GM12878 (cell line): ENCODE measurements at regions not wholly inside any gene's neighbourhood (a gene's known extent, or its start where the extent isn't known, plus 50 kb on each side); places are given as distances from the start of the nearest gene placed in this dataset.

ENCODE experiments used
- ATAC-seq: fragments of 200-7000 bp; cut with Tn5 transposase; 3 replicates; pipeline ENCODE4 v1.9.1; 2020; ENCODE audit warnings: mild to moderate bottlenecking, moderate library complexity
- BruUV-seq: library from RNA; stranded (reverse); fragments of 400-500 nt; replicated peaks from 2 replicates; lab custom pipeline; 2021; lab: Mats Ljungman, UMichigan
- CTCF ChIA-PET: fragments of 300-600 bp; sonication (Branson Sonifier 250); formaldehyde crosslinking; extraction: SDS; loops from one replicate; lab custom pipeline; 2021; ENCODE audit warnings: inconsistent platforms; lab: Yijun Ruan, JAX
- POLR2A ChIA-PET: fragments of 350-600 bp; formaldehyde crosslinking; extraction: SDS; loops from one replicate; lab custom pipeline; 2021; ENCODE audit warnings: inconsistent platforms; lab: Charles Lee
- RAD21 ChIA-PET: fragments of 300-600 bp; sonication (Branson Sonifier 250); formaldehyde crosslinking; loops from one replicate; lab custom pipeline; 2023; ENCODE audit warnings: antibody characterized with exemption; ENCODE audit not compliant: unreplicated experiment; lab: Charles Lee
- SMC1A ChIA-PET: fragments of 300-600 bp; sonication (Branson Sonifier 250); formaldehyde crosslinking; loops from one replicate; lab custom pipeline; 2023; ENCODE audit not compliant: unreplicated experiment, uncharacterized antibody; lab: Charles Lee
- DNase-seq: peaks from one replicate; pipeline ENCODE4 v3.0.0-alpha.2; 2011; ENCODE audit warnings: low read depth, low spot score
- FAIRE-seq: peaks from 3 replicates; lab custom pipeline; 2011; peaks lifted over from hg19 to GRCh38; lab: Jason Lieb, UNC
- H2AFZ ChIP-seq: 2 replicates; pipeline ENCODE4 v1.6.0; 2011; ENCODE audit warnings: low read depth, low read length, control low read depth; ENCODE audit not compliant: control insufficient read depth
- H3K27ac ChIP-seq: 2 replicates; pipeline ENCODE4 v1.5.1; 2011; ENCODE audit warnings: control low read depth; ENCODE audit not compliant: control insufficient read depth, insufficient read depth
- H3K27me3 ChIP-seq, 2 experiments: replicated peaks in 1 of 2; 2 replicates each; pipeline versions ENCODE4 v1.6.0 to v1.6.1; 2011; ENCODE audit warnings: low read length in 1 of 2; ENCODE audit not compliant: control insufficient read depth in 2 of 2, insufficient read depth in 2 of 2
- H3K36me3 ChIP-seq, 2 experiments: 2 replicates each; pipeline ENCODE4 v1.5.1; 2011; ENCODE audit warnings: low read length in 1 of 2; ENCODE audit not compliant: control insufficient read depth in 2 of 2, insufficient read depth in 2 of 2
- H3K4me1 ChIP-seq: 2 replicates; pipeline ENCODE4 v1.6.1; 2011; ENCODE audit warnings: mild to moderate bottlenecking, low read length, moderate library complexity, mixed read lengths; ENCODE audit not compliant: control insufficient read depth, insufficient read depth
- H3K4me2 ChIP-seq: 2 replicates; pipeline ENCODE4 v1.6.0; 2011; ENCODE audit warnings: control low read depth; ENCODE audit not compliant: control insufficient read depth, insufficient read depth
- H3K4me3 ChIP-seq: fragments of 200-600 bp; sonication (generic); 2 replicates; pipeline ENCODE4 v1.5.1; 2016
- H3K79me2 ChIP-seq: 2 replicates; pipeline ENCODE4 v1.6.0; 2011; ENCODE audit warnings: low read length; ENCODE audit not compliant: control insufficient read depth, insufficient read depth
- H3K9ac ChIP-seq: 2 replicates; pipeline ENCODE4 v1.8.0; 2011; ENCODE audit warnings: low read length, control low read depth, mixed read lengths; ENCODE audit not compliant: control insufficient read depth, insufficient read depth
- H3K9me3 ChIP-seq: replicated peaks from 3 replicates; pipeline ENCODE4 v1.5.1; 2011; ENCODE audit warnings: mild to moderate bottlenecking, low read length; ENCODE audit not compliant: control insufficient read depth, insufficient read depth
- H4K20me1 ChIP-seq: 2 replicates; pipeline ENCODE4 v1.6.0; 2011; ENCODE audit not compliant: control insufficient read depth, insufficient read depth
- CBX3 ChIP-seq: fragments of 200-600 bp; sonication (generic); IDR thresholded peaks from 2 replicates; pipeline ENCODE4 v1.6.1; 2016; ENCODE audit warnings: low read depth, borderline replicate concordance
- GABPA ChIP-seq: IDR thresholded peaks from 2 replicates; pipeline ENCODE4 v1.6.1; 2014; ENCODE audit warnings: antibody characterized with exemption, low read depth, mild to moderate bottlenecking, inconsistent platforms
- KAT2A ChIP-seq: conservative IDR thresholded peaks from 2 replicates; pipeline ENCODE4 v1.6.1; 2011; ENCODE audit warnings: low read depth, low read length; ENCODE audit not compliant: control insufficient read depth
- MTA2 ChIP-seq: fragments of 450-650 bp; IDR thresholded peaks from 2 replicates; pipeline ENCODE4 v1.6.1; 2016; ENCODE audit warnings: low read depth, mild to moderate bottlenecking, moderate library complexity
- NFYA ChIP-seq: IDR thresholded peaks from 2 replicates; pipeline ENCODE4 v1.6.1; 2011; ENCODE audit warnings: low read depth, mild to moderate bottlenecking, low read length, improper control_type of control experiment, borderline replicate concordance
- SUZ12 ChIP-seq: fragments of 200-600 bp; sonication (generic); IDR thresholded peaks from one replicate; pipeline ENCODE4 v1.6.1; 2018; ENCODE audit warnings: antibody characterized with exemption, mild to moderate bottlenecking; ENCODE audit not compliant: unreplicated experiment
- TBL1XR1 ChIP-seq: IDR thresholded peaks from 2 replicates; pipeline ENCODE4 v1.6.1; 2012; ENCODE audit warnings: low read depth, low read length, improper control_type of control experiment
- YY1 ChIP-seq: IDR thresholded peaks from 2 replicates; pipeline ENCODE4 v1.6.1; 2011; ENCODE audit warnings: low read depth, mild to moderate bottlenecking, low read length
- WGBS: methylation state at CpG from one replicate; pipeline ENCODE4 v1.1.6; 2016; ENCODE audit warnings: low lambda C conversion rate; ENCODE audit not compliant: insufficient replicate concordance, insufficient coverage; ENCODE audit errors: missing lambda C conversion rate; 5-methylcytosine and 5-hydroxymethylcytosine counted together
- in situ Hi-C: fragments of 300-500 bp; cut with MboI; formaldehyde crosslinking; loops from 9 replicates; pipeline ENCODE4 v1.14.3; 2018; ENCODE audit warnings: mixed read lengths
- intact Hi-C: fragments of 100-400 bp; cut with micrococcal nuclease; formaldehyde crosslinking; loops from one replicate; pipeline ENCODE4 v1.14.2; 2022; ENCODE audit not compliant: unreplicated experiment
- TF ChIP-seq, protein P1 (sequence below): fragments of 450-650 bp; IDR thresholded peaks from 2 replicates; pipeline ENCODE4 v1.6.1; 2014; ENCODE audit warnings: mild to moderate bottlenecking
- TF ChIP-seq, protein P2 (sequence below): IDR thresholded peaks from 2 replicates; pipeline ENCODE4 v1.6.1; 2011; ENCODE audit warnings: borderline replicate concordance, low read depth, mild to moderate bottlenecking, moderate library complexity, low read length; ENCODE audit not compliant: insufficient read depth, poor library complexity, severe bottlenecking
- TF ChIP-seq, protein P3 (sequence below): fragments of 450-650 bp; IDR thresholded peaks from 2 replicates; pipeline ENCODE4 v1.6.1; 2017; ENCODE audit warnings: low read depth, mild to moderate bottlenecking, moderate library complexity
- TF ChIP-seq, protein P4 (sequence below): fragments of 150-350 bp; IDR thresholded peaks from 2 replicates; pipeline ENCODE4 v1.6.1; 2014; ENCODE audit warnings: mild to moderate bottlenecking, low read depth, low read length

DNA sequence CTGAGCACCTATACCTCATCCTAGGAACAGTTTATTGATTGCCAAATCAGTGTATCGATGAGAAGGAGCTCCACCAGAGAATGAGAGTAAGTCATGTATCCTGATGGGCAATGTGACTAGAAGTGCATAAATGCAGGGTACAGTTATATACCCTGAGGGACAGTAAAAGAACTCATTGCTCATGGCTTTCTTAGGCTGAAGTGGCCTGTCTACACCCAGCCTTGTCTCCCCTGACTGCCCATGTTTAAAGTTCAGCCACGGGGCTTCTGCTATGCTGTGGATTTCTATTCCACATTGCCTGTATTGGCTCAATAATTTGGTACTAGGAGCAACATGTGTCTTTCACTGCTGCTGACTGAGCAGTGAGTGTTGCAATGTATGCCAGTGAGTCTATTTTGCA, 400.4 kb upstream of the IMPG1 start:
- ChIA-PET CTCF (no interaction called here), RAD21 (no interaction called here), POLR2A (no interaction called here), SMC1A (no interaction called here)
- BruUV-seq: no TSS peak
- no peak overlapping the region for H2AFZ ChIP-seq
- H3K4me3 ChIP-seq: no peak overlapping the region
- H3K4me1 ChIP-seq: no peaks in the 10 kb centered on the region
- no peaks in the 10 kb centered on the region for H3K27me3 ChIP-seq
- FAIRE-seq: no peak
- H3K27ac ChIP-seq: no peak overlapping the region
- 0% methylated on average over 2 of the region's 2 CpGs for WGBS
- no peaks in the 10 kb centered on the region for H4K20me1 ChIP-seq
- no peaks in the 10 kb centered on the region for H3K36me3 ChIP-seq
- intact Hi-C loops: no loop called here
- ATAC-seq: no peak
- in situ Hi-C loops: no loop called here
- no peaks in the 10 kb centered on the region; the same call in 2 of the 3 replicates for H3K9me3 ChIP-seq
- DNase-seq: no peak
- H3K79me2 ChIP-seq: no peaks in the 10 kb centered on the region
- H3K4me2 ChIP-seq: no peak overlapping the region
- no peak for TF ChIP-seq KAT2A
- TF ChIP-seq GABPA: no peak
- TF ChIP-seq, protein P1, sequence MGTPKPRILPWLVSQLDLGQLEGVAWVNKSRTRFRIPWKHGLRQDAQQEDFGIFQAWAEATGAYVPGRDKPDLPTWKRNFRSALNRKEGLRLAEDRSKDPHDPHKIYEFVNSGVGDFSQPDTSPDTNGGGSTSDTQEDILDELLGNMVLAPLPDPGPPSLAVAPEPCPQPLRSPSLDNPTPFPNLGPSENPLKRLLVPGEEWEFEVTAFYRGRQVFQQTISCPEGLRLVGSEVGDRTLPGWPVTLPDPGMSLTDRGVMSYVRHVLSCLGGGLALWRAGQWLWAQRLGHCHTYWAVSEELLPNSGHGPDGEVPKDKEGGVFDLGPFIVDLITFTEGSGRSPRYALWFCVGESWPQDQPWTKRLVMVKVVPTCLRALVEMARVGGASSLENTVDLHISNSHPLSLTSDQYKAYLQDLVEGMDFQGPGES: no peak
- TF ChIP-seq, protein P2, sequence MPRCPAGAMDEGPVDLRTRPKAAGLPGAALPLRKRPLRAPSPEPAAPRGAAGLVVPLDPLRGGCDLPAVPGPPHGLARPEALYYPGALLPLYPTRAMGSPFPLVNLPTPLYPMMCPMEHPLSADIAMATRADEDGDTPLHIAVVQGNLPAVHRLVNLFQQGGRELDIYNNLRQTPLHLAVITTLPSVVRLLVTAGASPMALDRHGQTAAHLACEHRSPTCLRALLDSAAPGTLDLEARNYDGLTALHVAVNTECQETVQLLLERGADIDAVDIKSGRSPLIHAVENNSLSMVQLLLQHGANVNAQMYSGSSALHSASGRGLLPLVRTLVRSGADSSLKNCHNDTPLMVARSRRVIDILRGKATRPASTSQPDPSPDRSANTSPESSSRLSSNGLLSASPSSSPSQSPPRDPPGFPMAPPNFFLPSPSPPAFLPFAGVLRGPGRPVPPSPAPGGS: no peak
- H3K9ac ChIP-seq: no peak overlapping the region

DNA sequence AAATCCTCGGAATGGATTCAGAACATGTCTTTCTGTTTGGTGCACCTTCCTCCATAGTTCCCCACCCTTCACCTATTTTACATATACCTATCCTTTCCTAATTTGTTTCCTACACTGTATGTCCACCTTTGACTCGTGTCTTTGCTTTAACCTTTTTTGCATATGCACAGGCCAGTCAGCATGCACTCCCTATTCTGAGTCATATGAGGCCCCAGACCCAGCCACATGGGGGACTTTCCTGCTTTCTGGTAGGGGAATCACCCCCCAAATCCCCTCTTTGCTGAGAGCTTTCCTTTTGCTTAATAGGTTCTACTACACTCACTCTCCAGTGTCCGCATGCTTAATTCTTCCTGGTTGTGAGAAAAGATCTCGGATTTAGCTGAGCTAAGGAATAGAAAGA, 393.8 kb upstream of the IMPG1 start:
- Histone ChIP-seq H4K20me1 (no peaks in the 10 kb centered on the region), H3K27ac (no peak overlapping the region), H3K79me2 (no peaks in the 10 kb centered on the region), H3K9ac (no peak overlapping the region), H3K4me1 (no peaks in the 10 kb centered on the region), H3K27me3 (no peaks in the 10 kb centered on the region), H3K9me3 (no peaks in the 10 kb centered on the region; the same call in 1 of the 3 replicates), H3K4me2 (no peak overlapping the region), H3K36me3 (no peaks in the 10 kb centered on the region), H2AFZ (no peak overlapping the region), H3K4me3 (no peak overlapping the region)
- ATAC-seq (peak; percentile 90), FAIRE-seq (no peak), DNase-seq (peak; percentile 1)
- POLR2A ChIA-PET: no interaction called here
- SMC1A ChIA-PET: interaction anchor here (0.6 to 1.3 kb wide), 2 partner anchors 44 to 909 kb away, joined by 3 to 5 read pairs; no protein-coding TSS in a partner anchor
- in situ Hi-C loops (no loop called here), intact Hi-C loops (no loop called here)
- CTCF ChIA-PET: no interaction called here
- no TSS peak for BruUV-seq
- WGBS: 37% methylated on average over 4 of the region's 4 CpGs
- RAD21 ChIA-PET: interaction anchor here (1.3 kb wide), 1 partner anchor 46 kb away, joined by 3 read pairs; no protein-coding TSS in a partner anchor
- TF ChIP-seq NFYA: no peak
- no peak for TF ChIP-seq TBL1XR1
- no peak for TF ChIP-seq CBX3
- TF ChIP-seq YY1: no peak
- TF ChIP-seq SUZ12: no peak
- TF ChIP-seq, protein P3, sequence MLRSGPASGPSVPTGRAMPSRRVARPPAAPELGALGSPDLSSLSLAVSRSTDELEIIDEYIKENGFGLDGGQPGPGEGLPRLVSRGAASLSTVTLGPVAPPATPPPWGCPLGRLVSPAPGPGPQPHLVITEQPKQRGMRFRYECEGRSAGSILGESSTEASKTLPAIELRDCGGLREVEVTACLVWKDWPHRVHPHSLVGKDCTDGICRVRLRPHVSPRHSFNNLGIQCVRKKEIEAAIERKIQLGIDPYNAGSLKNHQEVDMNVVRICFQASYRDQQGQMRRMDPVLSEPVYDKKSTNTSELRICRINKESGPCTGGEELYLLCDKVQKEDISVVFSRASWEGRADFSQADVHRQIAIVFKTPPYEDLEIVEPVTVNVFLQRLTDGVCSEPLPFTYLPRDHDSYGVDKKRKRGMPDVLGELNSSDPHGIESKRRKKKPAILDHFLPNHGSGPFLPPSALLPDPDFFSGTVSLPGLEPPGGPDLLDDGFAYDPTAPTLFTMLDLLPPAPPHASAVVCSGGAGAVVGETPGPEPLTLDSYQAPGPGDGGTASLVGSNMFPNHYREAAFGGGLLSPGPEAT: peak; percentile 59; the same call in 1 of the 2 replicates
- 0 out of 2 replicates have a peak, but pooled peaks have one; percentile 12 for TF ChIP-seq MTA2
- TF ChIP-seq, protein P4, sequence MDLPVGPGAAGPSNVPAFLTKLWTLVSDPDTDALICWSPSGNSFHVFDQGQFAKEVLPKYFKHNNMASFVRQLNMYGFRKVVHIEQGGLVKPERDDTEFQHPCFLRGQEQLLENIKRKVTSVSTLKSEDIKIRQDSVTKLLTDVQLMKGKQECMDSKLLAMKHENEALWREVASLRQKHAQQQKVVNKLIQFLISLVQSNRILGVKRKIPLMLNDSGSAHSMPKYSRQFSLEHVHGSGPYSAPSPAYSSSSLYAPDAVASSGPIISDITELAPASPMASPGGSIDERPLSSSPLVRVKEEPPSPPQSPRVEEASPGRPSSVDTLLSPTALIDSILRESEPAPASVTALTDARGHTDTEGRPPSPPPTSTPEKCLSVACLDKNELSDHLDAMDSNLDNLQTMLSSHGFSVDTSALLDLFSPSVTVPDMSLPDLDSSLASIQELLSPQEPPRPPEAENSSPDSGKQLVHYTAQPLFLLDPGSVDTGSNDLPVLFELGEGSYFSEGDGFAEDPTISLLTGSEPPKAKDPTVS: no peak
